Gastrocnemius medialis (tissue), 4 donors: ENCODE measurements at regions not wholly inside any gene's neighbourhood (a gene's known extent, or its start where the extent isn't known, plus 50 kb on each side); places are given as distances from the start of the nearest gene placed in this dataset.

Experiments
- ATAC-seq, 2 donors: fragments of 150-250 bp; one replicate each; pipeline ENCODE4 v1.9.1; 2016
- DNase-seq, 2 donors: peaks; one replicate each; pipeline ENCODE4 v3.0.0-alpha.2; 2019
- H3K27ac ChIP-seq, 4 donors: fragments of 200-600 bp; sonication (generic); 1 replicate in 1 of 4; 2 replicates in 3 of 4; pipeline ENCODE4 v1.5.1; 2016 to 2018; ENCODE audit warnings: mild to moderate bottlenecking in 2 of 4, moderate library complexity in 1 of 4
- H3K27me3 ChIP-seq, 3 donors: fragments of 200-600 bp; sonication (generic) in 2 of 3; 1 replicate in 1 of 3; 2 replicates in 2 of 3; pipeline versions ENCODE4 v1.5.1 to v1.6.0; 2016 to 2019; ENCODE audit warnings: mild to moderate bottlenecking in 1 of 3, moderate library complexity in 1 of 3
- H3K36me3 ChIP-seq, 2 donors: fragments of 200-600 bp; sonication (generic) in 1 of 2; one replicate each; pipeline ENCODE4 v1.5.1; 2017 to 2018
- H3K4me1 ChIP-seq, 2 donors: fragments of 200-600 bp; sonication (generic) in 1 of 2; one replicate each; pipeline ENCODE4 v1.5.1; 2016 to 2017; ENCODE audit warnings: mild to moderate bottlenecking in 2 of 2
- H3K4me3 ChIP-seq, 4 donors: fragments of 200-600 bp; sonication (generic) in 3 of 4; 1 replicate in 1 of 4; 2 replicates in 3 of 4; pipeline ENCODE4 v1.5.1; 2016 to 2019; ENCODE audit warnings: mild to moderate bottlenecking in 2 of 4
- H3K9me3 ChIP-seq, 3 donors: fragments of 200-600 bp; sonication (generic) in 2 of 3; 1 replicate in 1 of 3; 2 replicates in 2 of 3; pipeline ENCODE4 v1.5.1; 2016 to 2019
- POLR2A ChIP-seq, 2 donors: fragments of 450-650 bp; IDR thresholded peaks; one replicate each; pipeline ENCODE4 v1.6.1; 2017; ENCODE audit warnings: antibody characterized with exemption in 2 of 2, mild to moderate bottlenecking in 2 of 2, moderate library complexity in 2 of 2
- in situ Hi-C, 4 donors: fragments of 200-750 bp; cut with MboI; loops; one replicate each; pipeline versions ENCODE4 v1.15.0 to v1.8.0; 2017; ENCODE audit warnings: low sequenced_read_pairs in 4 of 4
- intact Hi-C: fragments of 100-400 bp; cut with DNase I; formaldehyde crosslinking; loops from one replicate; pipeline ENCODE4 v1.15.1; 2023; ENCODE audit warnings: low total_unique reads
- TF ChIP-seq, protein P1 (sequence below), 5 experiments: fragments of 450-650 bp in 3 of 5; fragments of 200-600 bp in 2 of 5; sonication (generic) in 2 of 5; IDR thresholded peaks in 4 of 5; conservative IDR thresholded peaks in 1 of 5; 1 replicate in 4 of 5; 2 replicates in 1 of 5; pipeline ENCODE4 v1.5.1; 2016 to 2019; ENCODE audit warnings: antibody characterized with exemption in 5 of 5, mild to moderate bottlenecking in 3 of 5, moderate library complexity in 3 of 5

DNA sequence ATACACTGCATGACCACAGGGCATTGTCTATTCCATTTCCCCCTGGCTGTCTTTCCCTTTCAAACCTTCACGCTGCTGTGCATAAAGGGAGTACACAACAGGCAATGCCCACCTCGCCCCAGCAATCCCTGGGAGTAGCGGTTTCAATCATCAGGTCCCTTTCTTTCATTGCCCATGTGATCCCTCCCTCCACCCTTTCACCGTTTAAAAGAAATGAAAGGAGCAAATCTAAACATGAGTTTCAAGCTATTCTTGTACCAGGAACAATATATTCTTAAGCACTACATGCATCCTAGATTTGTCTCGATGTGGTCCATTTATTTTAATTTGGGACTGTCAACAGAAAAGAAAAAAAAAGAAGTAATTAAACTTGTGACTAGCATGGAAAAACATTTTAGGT lies 123.4 kb upstream of the ARGLU1 start:
- no peak for ATAC-seq

DNA sequence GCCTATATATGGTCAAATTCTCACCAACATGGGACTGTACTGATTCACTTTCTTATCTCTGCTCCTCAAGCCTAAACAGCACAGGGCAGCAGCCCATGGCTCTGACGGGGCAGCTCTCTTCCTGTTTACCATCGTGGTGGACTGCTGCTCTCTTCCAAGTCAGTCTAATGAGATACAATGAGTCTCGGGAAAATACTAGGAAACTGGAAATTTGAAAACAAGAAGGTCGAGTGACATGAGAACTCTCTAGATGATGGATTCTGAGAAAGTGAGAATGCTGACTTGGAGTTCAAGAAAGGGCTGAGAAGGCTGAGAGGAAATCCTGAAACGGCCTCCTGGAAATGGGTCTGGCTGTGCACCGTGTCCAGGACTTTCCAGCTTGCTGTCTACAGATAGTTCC lies 122.8 kb upstream of the ARGLU1 start:
- H3K9me3 ChIP-seq = no peaks in the 10 kb centered on the region
- no peak overlapping the region for H3K4me3 ChIP-seq
- H3K27me3 ChIP-seq = no peaks in the 10 kb centered on the region
- no peaks in the 10 kb centered on the region for H3K36me3 ChIP-seq
- intact Hi-C loops = no loop called here
- no peak for TF ChIP-seq POLR2A (IDR thresholded peaks at IDR 0.05)
- TF ChIP-seq, protein P1, sequence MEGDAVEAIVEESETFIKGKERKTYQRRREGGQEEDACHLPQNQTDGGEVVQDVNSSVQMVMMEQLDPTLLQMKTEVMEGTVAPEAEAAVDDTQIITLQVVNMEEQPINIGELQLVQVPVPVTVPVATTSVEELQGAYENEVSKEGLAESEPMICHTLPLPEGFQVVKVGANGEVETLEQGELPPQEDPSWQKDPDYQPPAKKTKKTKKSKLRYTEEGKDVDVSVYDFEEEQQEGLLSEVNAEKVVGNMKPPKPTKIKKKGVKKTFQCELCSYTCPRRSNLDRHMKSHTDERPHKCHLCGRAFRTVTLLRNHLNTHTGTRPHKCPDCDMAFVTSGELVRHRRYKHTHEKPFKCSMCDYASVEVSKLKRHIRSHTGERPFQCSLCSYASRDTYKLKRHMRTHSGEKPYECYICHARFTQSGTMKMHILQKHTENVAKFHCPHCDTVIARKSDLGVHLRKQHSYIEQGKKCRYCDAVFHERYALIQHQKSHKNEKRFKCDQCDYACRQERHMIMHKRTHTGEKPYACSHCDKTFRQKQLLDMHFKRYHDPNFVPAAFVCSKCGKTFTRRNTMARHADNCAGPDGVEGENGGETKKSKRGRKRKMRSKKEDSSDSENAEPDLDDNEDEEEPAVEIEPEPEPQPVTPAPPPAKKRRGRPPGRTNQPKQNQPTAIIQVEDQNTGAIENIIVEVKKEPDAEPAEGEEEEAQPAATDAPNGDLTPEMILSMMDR (IDR thresholded peaks at IDR 0.05 in 4 of 5, conservative IDR thresholded peaks at IDR 0.05 in 1 of 5) = no peak
- DNase-seq = no peak
- H3K27ac ChIP-seq = peak overlapping the region in 3 of 4 donors; percentile 34 to 63 (median 42)
- ATAC-seq = peak in 1 of 2 donors; percentile 51
- in situ Hi-C loops = no loop called here
- no peaks in the 10 kb centered on the region for H3K4me1 ChIP-seq

More for the DNA sequence above, 123.4 kb upstream of the ARGLU1 start:
- Histone ChIP-seq H3K4me3 (no peak overlapping the region), H3K27me3 (no peaks in the 10 kb centered on the region), H3K4me1 (no peaks in the 10 kb centered on the region), H3K27ac (peak overlapping the region in 3 of 4 donors; percentile 34 to 63 (median 42)), H3K36me3 (no peaks in the 10 kb centered on the region), H3K9me3 (no peaks in the 10 kb centered on the region)
- no peak for DNase-seq
- TF ChIP-seq, protein P1 (IDR thresholded peaks at IDR 0.05 in 4 of 5, conservative IDR thresholded peaks at IDR 0.05 in 1 of 5) = no peak
- TF ChIP-seq POLR2A (IDR thresholded peaks at IDR 0.05) = no peak
- intact Hi-C loops = no loop called here
- in situ Hi-C loops = no loop called here

DNA sequence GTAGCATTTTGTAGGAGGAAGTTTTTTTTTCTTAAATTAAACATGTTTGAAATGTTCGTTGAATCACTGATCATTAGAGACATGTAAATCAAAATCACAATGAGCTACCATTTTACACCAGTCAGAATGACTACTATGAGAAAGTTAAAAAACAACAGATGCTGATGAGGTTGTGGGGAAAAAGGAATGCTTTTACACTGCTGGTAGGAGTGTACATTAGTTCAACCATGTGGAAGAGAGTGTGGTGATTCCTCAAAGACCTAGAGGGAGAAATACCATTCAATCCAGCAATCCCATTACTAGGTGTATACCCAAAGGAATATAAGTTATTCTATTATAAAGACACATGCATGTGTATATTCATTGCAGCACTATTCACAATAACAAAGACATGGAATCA lies 122.0 kb upstream of the ARGLU1 start:
- TF ChIP-seq POLR2A (IDR thresholded peaks at IDR 0.05) = no peak
- TF ChIP-seq, protein P1 (IDR thresholded peaks at IDR 0.05 in 4 of 5, conservative IDR thresholded peaks at IDR 0.05 in 1 of 5) = no peak
- in situ Hi-C loops (no loop called here), intact Hi-C loops (no loop called here)
- H3K27me3 ChIP-seq = no peaks in the 10 kb centered on the region
- no peaks in the 10 kb centered on the region for H3K4me1 ChIP-seq
- ATAC-seq = no peak
- H3K36me3 ChIP-seq = no peaks in the 10 kb centered on the region
- H3K27ac ChIP-seq = peak overlapping the region in 2 of 4 donors; percentile 34 to 42
- DNase-seq = no peak
- H3K9me3 ChIP-seq = peaks cover 0 to 3% (median 0%) of the 10 kb centered on the region in 3 donors
- no peak overlapping the region for H3K4me3 ChIP-seq

DNA sequence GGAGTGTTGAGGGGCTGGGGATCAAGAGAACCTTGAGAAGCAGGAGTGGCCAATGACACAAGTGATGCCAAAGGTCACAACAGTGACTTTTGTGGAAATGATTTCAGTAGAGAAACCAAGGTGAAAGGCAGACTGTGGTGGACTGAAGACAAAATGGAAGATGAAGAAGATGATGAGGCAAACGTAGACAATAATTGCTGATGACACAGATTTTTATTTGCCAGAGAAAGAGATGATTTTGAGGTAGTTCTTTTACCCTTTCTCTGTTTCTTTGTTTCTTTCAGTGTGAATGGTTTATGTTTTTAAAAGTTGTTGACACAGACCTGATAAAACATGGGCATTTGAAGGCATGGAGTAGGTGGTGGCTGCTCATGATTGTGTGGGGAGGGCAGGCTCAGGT lies 121.0 kb upstream of the ARGLU1 start:
- Histone ChIP-seq H3K27me3 (no peaks in the 10 kb centered on the region), H3K4me3 (no peak overlapping the region), H3K9me3 (peaks cover 0 to 3% (median 0%) of the 10 kb centered on the region in 3 donors), H3K27ac (no peak overlapping the region), H3K4me1 (no peaks in the 10 kb centered on the region), H3K36me3 (no peaks in the 10 kb centered on the region)
- ATAC-seq (no peak), DNase-seq (no peak)
- in situ Hi-C loops (no loop called here), intact Hi-C loops (no loop called here)
- TF ChIP-seq, protein P1 (IDR thresholded peaks at IDR 0.05 in 4 of 5, conservative IDR thresholded peaks at IDR 0.05 in 1 of 5) = no peak
- TF ChIP-seq POLR2A (IDR thresholded peaks at IDR 0.05) = no peak

DNA sequence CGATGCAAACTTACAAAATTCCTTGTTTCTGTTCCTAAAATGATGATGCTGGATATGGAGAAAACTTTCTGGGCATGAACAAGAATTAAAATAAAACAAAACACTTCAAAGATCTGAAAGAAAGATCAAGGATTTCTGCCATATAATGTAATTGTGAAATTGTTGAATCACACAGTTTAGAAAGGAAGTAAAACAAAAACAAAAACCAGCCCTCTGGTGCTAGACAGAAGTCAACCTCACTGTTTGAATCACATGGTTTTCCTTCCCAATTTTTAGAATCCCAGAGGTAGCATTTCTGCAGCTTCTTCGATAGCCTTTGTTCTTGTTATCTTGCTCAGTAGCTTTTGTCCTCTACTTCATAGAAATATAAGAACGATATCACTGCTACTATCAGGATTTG lies 118.2 kb upstream of the ARGLU1 start:
- TF ChIP-seq, protein P1 (IDR thresholded peaks at IDR 0.05 in 4 of 5, conservative IDR thresholded peaks at IDR 0.05 in 1 of 5) = no peak
- no peak for TF ChIP-seq POLR2A (IDR thresholded peaks at IDR 0.05)
- DNase-seq (no peak), ATAC-seq (no peak)
- H3K4me1 ChIP-seq = no peaks in the 10 kb centered on the region
- H3K36me3 ChIP-seq = no peaks in the 10 kb centered on the region
- in situ Hi-C loops (no loop called here), intact Hi-C loops (no loop called here)
- H3K9me3 ChIP-seq = peaks cover 0 to 3% (median 0%) of the 10 kb centered on the region in 3 donors
- no peak overlapping the region for H3K4me3 ChIP-seq
- H3K27me3 ChIP-seq = no peaks in the 10 kb centered on the region
- H3K27ac ChIP-seq = no peak overlapping the region
